NCI-H2227 (cell line): ENCODE measurements at regions not wholly inside any gene's neighbourhood (a gene's known extent, or its start where the extent isn't known, plus 50 kb on each side); places are given as distances from the start of the nearest gene placed in this dataset.

ENCODE experiments used
- DNase-seq: peaks from one replicate; lab custom pipeline; 2025; ENCODE audit not compliant: unreplicated experiment; lab: John Stamatoyannopoulos, UW

DNA sequence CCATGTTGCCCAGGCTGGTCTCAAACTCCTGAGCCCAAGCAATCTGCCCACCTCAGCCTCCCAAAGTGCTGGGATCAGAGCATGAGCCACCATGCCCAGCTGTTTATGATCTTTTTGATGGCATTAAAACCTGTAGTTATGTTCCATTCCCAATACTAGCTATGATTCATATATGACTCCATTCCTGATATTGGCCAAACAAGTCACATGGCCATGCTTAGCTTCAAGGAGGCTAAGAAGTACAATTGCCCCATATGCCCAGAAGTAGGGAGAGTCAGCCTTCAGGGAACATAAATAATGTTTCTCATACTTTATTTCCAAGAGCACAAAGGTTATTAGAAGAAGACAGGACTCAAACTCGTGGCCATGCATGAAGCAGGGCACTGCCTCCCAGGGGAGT, 132.4 kb upstream of the RAB6C start:
- no peak for DNase-seq

DNA sequence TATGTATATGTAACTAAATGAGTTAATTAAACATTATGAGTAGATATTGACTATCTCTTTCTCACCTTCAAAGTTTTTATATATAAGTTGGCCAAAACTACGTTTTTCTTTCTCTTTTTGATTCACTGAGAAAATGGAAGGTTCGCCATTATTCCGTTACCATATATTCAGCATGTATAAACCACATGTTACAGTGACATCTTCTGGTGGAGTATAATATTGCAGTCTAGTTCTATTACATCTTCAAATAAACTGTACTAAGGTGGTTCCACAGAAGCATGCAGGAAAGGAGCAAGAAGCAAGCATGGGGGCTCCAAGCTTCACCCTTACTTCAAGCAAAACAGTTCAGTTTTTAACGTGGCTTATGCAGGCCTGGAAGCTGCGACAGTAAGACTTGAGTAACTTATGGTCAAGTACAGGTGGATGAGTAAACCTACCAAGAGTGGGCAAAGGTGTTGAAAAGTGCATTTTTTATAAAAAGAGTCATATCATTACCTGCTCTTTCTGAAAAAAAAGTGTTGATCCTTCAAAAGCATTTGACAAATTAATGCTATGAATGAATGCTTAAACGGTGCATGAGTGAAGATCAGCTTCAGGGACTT, 129.8 kb upstream of the RAB6C start:
- DNase-seq, result peak; percentile 91

GRCh38 chr2:129857200-129857599, 122.3 kb upstream of the RAB6C start:
- no peak for DNase-seq

DNA sequence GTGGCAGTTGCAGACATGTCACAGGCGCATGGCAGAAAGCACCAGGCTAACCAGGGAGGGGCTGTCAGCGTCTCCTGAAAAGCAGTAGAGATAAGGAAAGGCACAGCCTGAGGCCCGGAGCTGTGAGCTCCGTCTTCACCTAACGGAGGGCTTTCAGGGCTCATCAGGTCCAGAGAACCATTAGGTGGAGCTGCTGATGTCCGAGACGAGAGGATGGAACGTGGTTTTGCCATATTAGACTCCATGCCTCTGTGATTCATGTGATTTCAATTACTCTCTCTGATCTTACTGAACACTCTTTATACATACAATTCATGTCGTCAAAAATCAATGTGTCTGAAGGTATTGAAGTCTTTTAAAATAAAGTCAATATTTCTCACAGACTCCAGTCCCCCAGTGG, 120.3 kb upstream of the RAB6C start:
- no peak for DNase-seq

- DNase-seq, result no peak
Measured at GRCh38 chr2:129860088-129860487, 119.4 kb upstream of the RAB6C start.

- DNase-seq, result no peak
Measured at GRCh38 chr2:129861666-129862288, 117.7 kb upstream of the RAB6C start.

- no peak for DNase-seq
Measured at GRCh38 chr2:129862668-129863067, 116.8 kb upstream of the RAB6C start.

- DNase-seq, result no peak
Measured at GRCh38 chr2:129863350-129863749, 116.1 kb upstream of the RAB6C start.

GRCh38 chr2:129864719-129865118, 114.7 kb upstream of the RAB6C start:
- DNase-seq, result no peak

- no peak for DNase-seq
Measured at GRCh38 chr2:129865976-129866375, 113.5 kb upstream of the RAB6C start.

- no peak for DNase-seq
Measured at GRCh38 chr2:129866391-129866790, 113.1 kb upstream of the RAB6C start.

DNA sequence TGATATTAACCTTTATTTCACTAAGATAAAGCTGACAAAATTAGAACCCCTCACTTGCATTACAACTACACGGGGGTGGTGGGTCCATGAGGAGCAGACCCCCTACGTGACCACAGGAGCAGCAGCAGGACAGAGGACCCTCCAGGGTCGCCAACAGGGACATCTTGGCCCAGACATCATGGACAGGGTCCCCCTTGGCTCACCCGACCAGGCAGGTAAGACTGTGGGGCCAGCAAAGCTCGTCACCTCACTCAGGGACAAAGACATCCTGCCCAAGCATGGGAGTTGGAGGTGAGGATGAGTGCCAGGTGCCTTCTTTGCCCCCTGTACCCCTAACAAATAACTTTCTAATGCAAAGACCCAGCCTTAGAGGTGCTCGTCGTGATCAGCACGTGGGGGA, 111.3 kb upstream of the RAB6C start:
- DNase-seq, result no peak

GRCh38 chr2:129870685-129871241, 108.7 kb upstream of the RAB6C start:
- DNase-seq, result no peak

DNA sequence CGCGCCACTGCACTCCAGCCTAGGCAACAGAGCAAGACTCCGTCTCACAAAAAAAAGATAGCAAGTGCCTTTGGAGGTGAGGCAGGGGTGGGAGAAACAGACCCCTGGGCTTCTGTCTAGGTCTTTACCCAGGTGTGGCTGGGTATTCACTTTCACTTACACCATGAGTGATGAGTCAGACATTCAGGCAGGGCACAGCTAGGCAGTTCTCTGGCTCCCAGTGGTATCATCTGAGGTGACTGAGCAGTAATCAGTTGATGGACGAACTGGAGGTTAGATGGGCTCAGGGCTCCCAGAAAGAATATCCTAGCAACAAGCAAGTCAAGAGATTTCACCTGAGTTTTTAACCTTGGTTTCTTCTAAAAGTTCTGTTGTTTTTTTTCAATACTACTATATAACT, 107.0 kb upstream of the RAB6C start:
- no peak for DNase-seq

DNA sequence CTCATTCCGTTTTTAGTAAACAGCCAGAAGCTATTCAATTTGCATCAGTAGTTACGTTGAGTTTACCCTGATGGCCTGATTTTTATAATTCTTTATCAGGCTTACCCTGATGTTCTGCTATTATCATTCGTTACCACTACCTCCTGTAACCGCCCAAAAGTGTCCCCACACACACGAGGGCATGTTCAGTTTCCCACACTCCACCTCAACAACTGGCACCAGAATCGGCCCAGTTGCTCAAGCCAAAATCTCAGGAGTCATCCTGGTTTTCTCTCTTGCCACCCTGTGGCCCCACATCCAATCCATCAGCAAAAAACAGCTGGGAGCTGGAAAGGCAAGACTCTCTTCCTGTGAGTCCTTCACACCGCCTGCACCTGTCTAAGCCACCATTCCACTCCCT, 102.9 kb upstream of the RAB6C start:
- DNase-seq, result peak; percentile 19

DNA sequence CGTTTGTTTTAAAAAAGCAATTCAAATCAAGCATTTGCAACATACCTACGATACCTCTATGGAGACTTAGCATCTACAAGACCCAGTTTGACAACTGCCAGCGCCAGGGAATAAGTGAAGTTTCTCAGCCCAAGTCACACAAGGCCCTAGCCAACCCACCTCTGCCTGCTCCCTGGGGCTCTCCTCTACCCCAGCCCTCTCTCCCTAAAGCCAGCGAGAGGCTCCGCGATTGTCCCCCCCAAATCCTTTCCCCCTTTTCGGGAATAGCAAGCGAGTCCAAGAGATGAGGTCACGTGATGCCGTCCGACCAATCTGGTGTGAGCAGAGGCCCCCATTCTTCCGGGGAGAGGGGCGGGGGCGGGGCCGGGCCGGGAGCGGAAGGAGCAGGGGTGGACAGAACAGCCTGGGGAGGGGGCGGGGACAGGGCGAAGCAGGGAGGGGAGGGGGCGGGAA, 102.2 kb upstream of the RAB6C start:
- DNase-seq, result peak; percentile 97

DNA sequence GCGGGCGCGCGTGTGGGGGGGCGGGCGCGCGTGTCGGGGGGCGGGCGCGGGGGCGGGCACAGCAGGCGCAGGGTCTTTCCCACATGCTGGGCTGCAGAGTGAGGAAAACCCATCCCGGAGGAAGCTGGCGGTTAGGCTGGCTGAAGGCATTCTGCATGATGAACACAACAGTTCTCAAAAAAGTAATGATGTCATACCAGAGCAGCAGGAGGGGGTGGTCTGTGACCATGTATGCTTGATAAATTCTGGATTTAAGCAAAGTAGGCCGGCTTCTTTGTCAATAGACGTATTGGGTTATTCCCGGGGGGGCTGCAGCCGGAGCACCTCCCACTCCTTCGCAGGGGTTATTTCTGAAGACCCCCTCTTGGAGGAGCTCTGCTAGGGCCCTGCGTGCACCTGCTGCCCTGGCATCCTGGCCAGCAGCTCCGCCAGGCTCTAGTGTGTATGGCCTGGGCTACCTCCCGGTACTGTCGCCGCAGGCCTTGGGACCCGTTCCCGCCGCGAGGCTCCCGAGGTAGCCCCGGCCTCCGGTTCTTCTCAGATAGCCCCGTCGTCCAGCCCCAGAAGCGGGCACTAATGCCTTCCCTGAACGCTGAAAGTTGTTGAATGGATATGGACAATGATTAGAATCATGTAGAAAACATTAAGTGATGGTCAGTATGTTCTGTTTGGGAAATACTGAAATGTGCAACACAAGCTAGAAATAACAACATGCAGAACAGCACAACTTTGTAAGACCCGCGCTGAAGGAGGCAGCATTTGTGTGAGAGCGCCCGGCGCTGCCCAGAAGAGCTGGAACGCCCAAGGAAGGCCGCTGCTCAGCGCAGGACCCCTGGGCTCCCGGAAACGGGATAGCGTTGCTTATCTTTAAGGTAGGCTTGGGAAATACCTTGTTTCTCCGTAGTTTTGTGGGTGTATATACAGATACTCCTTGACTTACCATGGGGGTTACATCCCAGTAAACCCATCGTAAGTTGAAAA, 101.4 kb upstream of the RAB6C start:
- peak; percentile 91 for DNase-seq

GRCh38 chr2:129879614-129880180, 99.8 kb upstream of the RAB6C start:
- no peak for DNase-seq

GRCh38 chr2:129880309-129880708, 99.2 kb upstream of the RAB6C start:
- no peak for DNase-seq

GRCh38 chr2:129880971-129881370, 98.5 kb upstream of the RAB6C start:
- no peak for DNase-seq

DNA sequence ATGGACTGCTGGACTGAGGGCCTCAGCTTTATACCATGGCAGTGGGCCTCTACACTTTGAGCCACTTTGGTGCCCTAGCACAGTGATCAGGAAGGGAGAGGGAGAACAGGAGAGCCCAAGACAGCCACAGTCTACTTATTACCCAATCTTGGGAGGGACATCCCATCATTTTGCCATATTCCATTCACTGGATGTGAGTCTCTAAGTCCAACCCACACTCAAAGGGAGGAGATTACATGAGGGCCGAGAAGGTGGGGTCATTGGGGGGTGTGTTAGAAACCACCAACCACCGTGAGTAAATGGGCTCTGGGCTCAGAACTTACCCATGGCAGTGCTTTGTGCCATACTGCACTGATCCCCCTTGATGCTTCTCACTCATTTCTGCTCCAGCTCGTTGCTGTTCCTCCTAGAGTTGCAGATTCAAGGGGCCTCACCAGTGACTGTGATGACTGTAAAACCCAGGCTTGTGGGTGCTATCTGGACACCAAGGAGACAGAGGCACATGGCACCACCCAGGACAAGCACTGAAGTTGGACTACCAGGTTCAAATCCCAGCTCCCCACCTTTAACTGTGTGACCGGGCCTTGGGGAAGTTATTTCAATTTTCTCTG, 97.6 kb upstream of the RAB6C start:
- no peak for DNase-seq
